Stimulated activated CD4-positive, alpha-beta T cell treated with anti-CD3 and anti-CD28 coated beads, Interleukin-12 subunit alpha, Interleukin-12 subunit beta, amount 100 ng/mL, for 24 hours (primary cell): ENCODE measurements at regions not wholly inside any gene's neighbourhood (a gene's known extent, or its start where the extent isn't known, plus 50 kb on each side); places are given as distances from the start of the nearest gene placed in this dataset.

Experiments
- DNase-seq, 2 experiments: peaks; one replicate each; pipeline ENCODE4 v3.0.0-alpha.2; 2020; ENCODE audit warnings: low read depth in 2 of 2

- DNase-seq = peak in 1 of 2 experiments; percentile 36
Measured at GRCh38 chr10:123573236-123574108, 92.7 kb upstream of the GPR26 start.

DNA sequence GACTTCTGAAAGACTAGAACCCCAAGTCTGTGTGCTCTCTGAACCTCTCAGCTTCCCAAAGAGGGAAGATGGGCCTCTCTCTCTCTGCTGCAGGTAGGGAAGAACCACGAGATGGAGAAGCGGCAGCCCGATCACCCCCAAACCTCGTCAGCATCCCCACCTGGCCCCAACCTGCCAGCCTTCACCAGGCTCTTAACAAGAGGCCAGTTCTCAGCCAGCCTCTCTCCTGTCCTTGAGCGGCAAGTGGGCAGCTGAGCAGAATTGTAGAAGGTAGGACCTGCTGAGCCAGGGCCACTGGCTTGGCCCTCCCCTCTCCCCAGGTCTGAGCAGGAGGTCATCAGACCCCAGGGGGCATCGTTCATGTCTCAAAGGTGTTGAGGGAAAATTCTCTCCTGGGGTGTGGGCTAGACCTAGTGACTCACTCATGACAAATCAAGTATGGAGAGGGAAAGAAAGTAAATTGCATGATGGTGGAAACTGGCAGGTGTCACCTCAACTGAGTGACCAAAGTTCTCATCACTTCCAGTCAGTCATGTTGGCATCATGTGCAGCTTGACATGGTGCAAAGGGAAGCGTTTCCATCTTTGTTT is 92.0 kb upstream of the GPR26 start:
- no peak for DNase-seq

DNA sequence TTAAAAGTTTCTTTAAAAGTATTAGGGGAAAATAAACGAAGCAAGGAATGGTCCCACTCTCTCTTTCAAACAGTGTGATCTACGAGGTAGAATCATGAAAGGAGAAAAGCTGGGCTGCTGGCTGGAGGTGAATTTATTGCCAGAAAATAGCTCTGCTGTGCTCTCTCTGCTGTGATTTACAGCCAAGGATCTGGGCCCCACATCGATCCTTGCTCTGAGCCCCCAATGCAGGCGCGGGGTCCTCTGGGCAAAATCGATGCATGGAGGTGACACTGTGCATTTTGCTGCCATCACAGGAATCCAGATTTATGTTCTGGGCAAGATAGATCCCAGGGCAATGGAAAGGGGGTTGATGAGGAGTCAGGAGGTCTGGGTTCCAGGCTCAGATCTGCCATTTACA is 91.0 kb upstream of the GPR26 start:
- no peak for DNase-seq

DNA sequence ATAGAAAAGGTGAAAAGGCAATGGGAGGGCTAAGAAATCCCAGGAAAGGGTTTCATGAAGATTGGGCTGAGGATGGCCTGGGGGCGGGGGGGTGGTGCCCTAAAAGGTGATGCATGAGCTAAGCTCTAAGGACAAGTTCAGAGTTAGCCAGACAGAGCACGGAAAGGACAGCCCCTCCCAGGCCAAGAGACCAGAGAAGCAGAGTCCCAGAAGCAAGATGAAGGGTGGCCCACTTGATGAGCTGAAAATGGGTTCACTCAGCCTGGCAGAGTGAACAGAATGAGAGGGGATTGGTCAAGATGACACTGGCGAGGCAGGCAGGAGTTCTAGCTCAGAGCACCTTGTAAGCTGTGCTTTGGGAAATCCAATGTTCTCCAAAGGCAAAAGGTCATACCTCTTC is 89.4 kb upstream of the GPR26 start:
- DNase-seq = no peak

GRCh38 chr10:123577921-123578461 is 88.2 kb upstream of the GPR26 start:
- DNase-seq = no peak

DNA sequence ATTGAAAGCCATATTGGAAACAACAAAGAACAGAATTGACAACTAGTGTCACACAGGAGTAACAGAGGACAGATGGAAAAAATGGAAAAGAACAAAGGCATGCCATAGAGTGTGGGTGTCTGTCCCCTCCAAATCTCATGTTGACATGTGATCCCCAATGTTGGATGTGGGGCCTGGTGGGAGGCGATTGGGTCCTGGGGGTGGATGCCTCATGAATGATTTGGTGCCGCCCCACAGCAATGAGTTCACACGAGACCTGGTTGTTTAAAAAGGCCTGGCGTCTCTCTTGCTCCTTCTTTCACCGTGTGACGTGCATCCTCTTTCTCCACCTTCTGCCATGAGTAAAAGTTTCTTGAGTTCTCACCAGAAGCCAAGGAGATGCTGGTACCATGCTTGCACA is 87.4 kb upstream of the GPR26 start:
- no peak for DNase-seq

GRCh38 chr10:123579675-123580074 is 86.5 kb upstream of the GPR26 start:
- DNase-seq = no peak

DNA sequence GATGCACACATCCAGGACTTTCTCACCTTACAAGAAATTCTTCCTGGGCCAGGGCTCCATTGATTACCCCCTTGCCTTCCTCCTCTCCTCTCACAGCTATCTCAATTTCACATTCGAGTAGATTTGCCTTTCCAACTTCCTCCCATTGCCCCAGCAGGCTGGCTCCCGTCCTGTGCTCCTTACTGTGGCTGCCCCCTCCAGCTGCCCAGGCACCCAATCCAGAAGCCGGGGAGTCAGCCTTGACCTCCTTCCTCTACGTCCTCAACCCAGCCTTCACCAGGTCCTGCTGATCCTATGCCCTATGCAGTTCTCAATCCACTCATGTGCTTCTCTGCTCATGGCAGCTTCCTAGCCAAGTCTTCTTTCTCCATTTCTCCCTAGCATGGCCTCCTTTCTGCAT is 85.7 kb upstream of the GPR26 start:
- DNase-seq = no peak

DNA sequence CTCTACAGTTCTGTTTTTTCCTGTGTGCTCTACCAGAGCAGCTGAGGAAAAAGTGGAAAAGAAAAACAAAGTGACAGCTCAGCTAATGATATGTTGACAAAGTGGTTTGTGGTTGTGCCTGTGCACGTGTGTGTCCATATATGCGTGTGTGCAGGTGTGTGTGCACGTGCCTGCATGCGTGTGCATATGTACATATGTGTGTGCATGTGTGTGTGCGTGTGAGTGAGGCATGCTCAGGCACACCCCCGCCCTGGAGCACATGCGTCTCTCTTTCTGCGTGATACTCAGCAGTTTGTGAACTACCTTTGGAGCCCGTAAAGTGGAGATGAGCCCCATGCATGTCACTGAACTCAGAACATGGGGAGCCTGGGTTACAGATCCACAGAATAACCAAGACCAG is 84.5 kb upstream of the GPR26 start:
- DNase-seq = no peak

- DNase-seq = peak; percentile 39 to 65
Measured at GRCh38 chr10:123582084-123582989, 83.8 kb upstream of the GPR26 start.

- peak in 1 of 2 experiments; percentile 35 for DNase-seq
Measured at GRCh38 chr10:123583639-123584418, 82.3 kb upstream of the GPR26 start.

GRCh38 chr10:123584419-123584775 is 81.8 kb upstream of the GPR26 start:
- DNase-seq = no peak

DNA sequence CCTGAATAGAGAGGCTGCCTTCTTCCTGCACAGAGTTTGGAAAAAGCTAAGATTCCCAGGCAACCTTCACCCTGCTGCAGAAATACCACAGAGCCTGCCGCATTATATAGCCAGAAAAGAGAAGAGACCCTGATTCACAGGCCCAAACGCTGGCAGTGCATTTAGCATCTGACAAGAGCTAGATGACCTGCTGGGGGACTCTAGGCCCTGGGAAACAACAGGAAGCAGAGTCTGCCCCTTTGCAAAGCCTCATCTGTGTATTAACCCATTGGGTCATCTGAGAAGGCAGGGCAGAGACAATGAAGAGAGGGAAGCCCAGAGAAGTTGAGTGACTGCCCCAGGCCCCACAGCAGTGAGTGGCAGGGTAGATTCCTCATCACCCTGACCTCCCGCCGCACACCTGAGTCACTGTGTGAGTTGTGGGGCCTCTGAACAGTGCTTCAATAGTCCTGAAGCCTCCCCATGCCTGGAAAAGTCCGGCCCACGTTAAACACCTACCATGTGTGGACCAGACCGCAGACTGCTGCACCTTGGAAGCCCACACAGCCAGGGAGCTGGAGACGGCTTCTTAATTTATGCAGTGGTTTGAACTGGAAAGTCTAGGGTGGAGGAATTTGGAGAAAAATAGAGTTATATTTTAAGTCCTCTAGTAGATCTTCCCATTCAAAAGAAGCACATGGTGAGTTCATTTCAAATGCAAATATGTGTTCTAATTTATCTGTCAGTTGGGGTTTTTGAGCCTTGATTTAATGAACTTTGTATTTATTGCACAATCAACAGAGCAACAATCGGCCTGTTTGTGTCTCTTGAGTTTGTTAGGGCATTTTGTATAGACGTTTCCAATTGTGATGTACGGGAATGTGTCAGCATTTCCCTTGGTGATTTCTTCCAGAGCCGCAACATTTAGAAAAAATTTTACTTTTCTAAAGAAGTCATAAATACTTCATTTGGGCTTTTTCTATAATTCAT is 80.4 kb upstream of the GPR26 start:
- DNase-seq = no peak

DNA sequence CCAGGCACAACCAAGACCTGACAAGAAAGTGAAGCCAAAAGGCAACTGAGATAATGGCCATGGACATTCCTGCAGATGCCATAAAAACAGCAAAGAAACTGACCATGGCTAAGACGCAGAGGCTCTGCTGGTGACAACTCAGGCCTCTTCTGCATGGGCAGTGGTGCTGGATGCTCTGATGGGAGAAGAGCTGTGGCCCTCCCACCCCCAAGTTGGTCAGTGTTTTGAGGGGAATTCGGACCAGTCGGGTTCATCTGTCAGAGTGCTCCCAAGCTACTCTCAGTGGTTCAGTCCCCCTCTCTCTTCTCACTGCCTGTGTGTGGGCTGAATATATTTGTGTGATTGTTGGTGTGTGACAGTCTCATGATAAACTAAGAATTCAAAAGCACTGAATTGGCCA is 79.0 kb upstream of the GPR26 start:
- no peak for DNase-seq

DNA sequence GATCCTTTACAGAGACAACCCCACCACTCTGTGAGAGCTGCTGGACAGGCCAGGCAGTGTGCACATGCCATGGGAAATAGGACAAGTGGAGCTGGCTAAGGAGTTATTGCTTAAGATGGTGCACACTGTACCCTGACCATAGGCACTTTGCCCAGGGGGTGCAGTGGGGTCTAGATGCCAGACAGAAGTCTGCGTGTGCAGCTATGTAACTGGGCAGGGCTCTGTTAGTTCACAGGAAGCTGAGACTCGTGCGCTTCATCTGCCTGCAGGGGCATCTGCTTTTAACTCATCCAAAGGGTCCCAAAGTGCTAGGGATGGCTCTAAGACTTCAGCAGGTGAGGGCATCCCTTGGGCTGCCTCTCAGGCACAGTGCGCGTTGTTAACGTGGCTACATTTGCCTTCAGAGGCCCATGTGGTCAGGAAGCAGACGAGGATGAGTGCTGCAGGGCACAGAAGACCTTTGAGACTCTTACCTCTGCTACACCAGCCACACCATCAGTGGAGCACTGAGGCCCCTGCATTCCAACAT is 77.7 kb upstream of the GPR26 start:
- DNase-seq = no peak

DNA sequence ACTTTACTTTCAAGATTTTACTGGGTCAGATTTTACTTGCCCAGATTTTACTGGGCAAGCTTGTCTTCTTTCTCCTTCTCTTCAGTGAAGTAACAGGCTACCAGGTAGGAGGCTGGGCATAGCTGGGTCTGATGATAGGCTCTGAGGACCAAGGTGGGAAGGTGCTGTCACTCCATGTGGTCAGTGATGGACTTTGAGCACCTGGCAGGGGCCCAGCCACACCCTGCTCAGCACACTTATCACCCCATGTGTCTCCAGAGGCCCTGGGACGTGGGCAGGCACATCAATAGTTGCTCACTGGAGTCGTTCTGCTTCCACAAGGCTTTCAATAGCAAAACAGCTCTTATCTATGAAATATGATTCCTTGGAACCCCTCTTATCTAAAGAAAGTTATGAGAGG is 70.5 kb upstream of the GPR26 start:
- DNase-seq = no peak

GRCh38 chr10:123597676-123598075 is 68.5 kb upstream of the GPR26 start:
- DNase-seq = no peak

DNA sequence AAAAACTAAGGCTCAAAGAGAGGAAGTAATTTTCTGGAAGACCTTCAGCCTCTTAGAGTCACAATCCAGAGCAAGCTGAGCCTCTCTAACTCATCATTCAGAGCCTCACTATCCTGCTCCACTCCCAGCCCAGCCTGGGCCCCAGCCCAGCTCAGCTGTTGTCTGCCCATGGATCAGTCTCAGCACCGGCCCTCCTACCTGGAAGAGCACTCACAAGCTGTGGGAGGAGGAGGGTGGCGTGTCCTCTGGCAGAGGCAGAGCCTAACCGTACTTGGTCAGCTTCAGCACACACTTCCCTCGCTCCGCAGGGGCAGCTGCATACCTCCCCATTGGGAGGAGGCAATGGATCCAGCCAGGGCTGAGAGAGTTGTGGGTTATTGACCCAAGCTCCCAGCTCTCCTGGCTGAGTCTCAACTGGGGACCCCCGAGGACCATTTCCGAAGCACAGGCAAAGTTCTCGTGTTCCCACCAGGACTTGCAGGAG is 66.7 kb upstream of the GPR26 start:
- no peak for DNase-seq

- no peak for DNase-seq
Measured at GRCh38 chr10:123600177-123600576, 66.0 kb upstream of the GPR26 start.

- DNase-seq = no peak
Measured at GRCh38 chr10:123603130-123603529, 63.0 kb upstream of the GPR26 start.
